Panc1 (cell line): ENCODE measurements at regions not wholly inside any gene's neighbourhood (a gene's known extent, or its start where the extent isn't known, plus 50 kb on each side); places are given as distances from the start of the nearest gene placed in this dataset.

ENCODE experiments used
- ATAC-seq: fragments of 200-7000 bp; cut with Tn5 transposase; 2 replicates; pipeline ENCODE4 v1.9.1; 2020; ENCODE audit warnings: mild to moderate bottlenecking, moderate library complexity
- BruUV-seq: library from RNA; stranded (reverse); fragments of 400-500 nt; replicated peaks from 2 replicates; lab custom pipeline; 2021; lab: Mats Ljungman, UMichigan
- CTCF ChIA-PET: fragments of 300-600 bp; sonication (Branson Sonifier 250); formaldehyde crosslinking; loops from one replicate; lab custom pipeline; 2022; ENCODE audit warnings: antibody characterized with exemption; lab: Charles Lee
- POLR2A ChIA-PET: fragments of 300-600 bp; sonication (Branson Sonifier 250); formaldehyde crosslinking; loops from one replicate; lab custom pipeline; 2022; ENCODE audit warnings: antibody characterized with exemption; lab: Charles Lee
- DNase-seq: peaks from one replicate; pipeline ENCODE4 v3.0.0-alpha.2; 2010; ENCODE audit warnings: low read depth, low spot score
- H3K27ac ChIP-seq: 2 replicates; pipeline ENCODE4 v1.5.1; 2011; ENCODE audit warnings: mild to moderate bottlenecking, low read length, inconsistent platforms
- H3K27me3 ChIP-seq: fragments of 200-500 bp; sonication (Bioruptor generic); 2 replicates; pipeline ENCODE4 v1.6.0; 2014; ENCODE audit warnings: low read length, inconsistent platforms; ENCODE audit not compliant: control insufficient read depth, insufficient read depth
- H3K36me3 ChIP-seq: fragments of 200-500 bp; sonication (Bioruptor generic); 2 replicates; pipeline ENCODE4 v1.5.1; 2014; ENCODE audit warnings: inconsistent platforms, mild to moderate bottlenecking, low read length, moderate library complexity; ENCODE audit not compliant: control insufficient read depth, insufficient read depth
- H3K4me1 ChIP-seq: 2 replicates; pipeline ENCODE4 v1.5.1; 2011; ENCODE audit warnings: inconsistent platforms, mild to moderate bottlenecking, low read length, moderate library complexity; ENCODE audit not compliant: control insufficient read depth, insufficient read depth
- H3K4me3 ChIP-seq, 2 experiments: 2 replicates each; pipeline ENCODE4 v1.5.1; 2011 to 2012; ENCODE audit warnings: low read depth in 2 of 2, low read length in 2 of 2, mild to moderate bottlenecking in 2 of 2, inconsistent platforms in 1 of 2, moderate library complexity in 1 of 2
- H3K9me3 ChIP-seq: fragments of 200-500 bp; sonication (Bioruptor generic); 2 replicates; pipeline ENCODE4 v1.5.1; 2014; ENCODE audit warnings: low read depth, mild to moderate bottlenecking, inconsistent platforms, low read length, moderate library complexity; ENCODE audit not compliant: control insufficient read depth, insufficient read depth
- CTCF ChIP-seq: fragments of 450-650 bp; IDR thresholded peaks from 2 replicates; pipeline ENCODE4 v1.5.1; 2017; ENCODE audit warnings: mild to moderate bottlenecking
- POLR2AphosphoS5 ChIP-seq: IDR thresholded peaks from 2 replicates; pipeline ENCODE4 v1.6.1; 2012; ENCODE audit warnings: mild to moderate bottlenecking, low read depth, low read length, moderate library complexity
- REST ChIP-seq, 2 experiments: IDR thresholded peaks; 2 replicates each; pipeline ENCODE4 v1.6.1; 2011 to 2012; ENCODE audit warnings: low read depth in 2 of 2, control low read depth in 1 of 2, low read length in 1 of 2, mild to moderate bottlenecking in 1 of 2, moderate library complexity in 1 of 2; ENCODE audit not compliant: insufficient read depth in 1 of 2
- SIN3A ChIP-seq: IDR thresholded peaks from 2 replicates; pipeline ENCODE4 v1.6.1; 2012; ENCODE audit warnings: low read depth, mild to moderate bottlenecking, low read length, moderate library complexity, borderline replicate concordance; ENCODE audit not compliant: insufficient read depth
- TCF7L2 ChIP-seq: IDR thresholded peaks from 2 replicates; pipeline ENCODE4 v1.6.1; 2011; ENCODE audit warnings: mild to moderate bottlenecking, low read depth, low read length, inconsistent platforms
- in situ Hi-C: cut with HindIII; loops from 2 replicates; pipeline ENCODE4 v1.10.0; 2016; ENCODE audit warnings: low sequenced_read_pairs, low pct_unique_long_range_greater_than_20kb
- intact Hi-C: fragments of 100-400 bp; cut with micrococcal nuclease; formaldehyde crosslinking; loops from one replicate; pipeline ENCODE4 v1.10.0; 2022; ENCODE audit not compliant: unreplicated experiment

GRCh38 chr10:9234191-9234590, 1179.7 kb downstream of the GATA3 start:
- no TSS peak for BruUV-seq
- Histone ChIP-seq H3K4me1 (no peaks in the 10 kb centered on the region), H3K27ac (no peak overlapping the region), H3K27me3 (no peaks in the 10 kb centered on the region), H3K4me3 (no peak overlapping the region), H3K9me3 (no peaks in the 10 kb centered on the region), H3K36me3 (no peaks in the 10 kb centered on the region)
- TF ChIP-seq POLR2AphosphoS5 (no peak), REST (IDR thresholded peaks at IDR 0.05; ENCODE audit: insufficient read depth in 1 of 2, low read depth in 2 of 2, low read length in 1 of 2) (no peak), SIN3A (no peak), CTCF (no peak), TCF7L2 (no peak)
- intact Hi-C loops (no loop called here), in situ Hi-C loops (no loop called here)
- ChIA-PET POLR2A (no interaction called here), CTCF (no interaction called here)
- no peak for DNase-seq
- no peak for ATAC-seq

GRCh38 chr10:9238041-9238440, 1183.6 kb downstream of the GATA3 start:
- in situ Hi-C loops: no loop called here
- intact Hi-C loops: no loop called here
- no TSS peak for BruUV-seq
- ATAC-seq (no peak), DNase-seq (no peak)
- ChIA-PET POLR2A (no interaction called here), CTCF (no interaction called here)
- Histone ChIP-seq H3K27ac (no peak overlapping the region), H3K27me3 (no peaks in the 10 kb centered on the region), H3K9me3 (no peaks in the 10 kb centered on the region), H3K36me3 (no peaks in the 10 kb centered on the region), H3K4me3 (no peak overlapping the region), H3K4me1 (no peaks in the 10 kb centered on the region)
- TF ChIP-seq POLR2AphosphoS5 (no peak), REST (IDR thresholded peaks at IDR 0.05; ENCODE audit: insufficient read depth in 1 of 2, low read depth in 2 of 2, low read length in 1 of 2) (no peak), SIN3A (no peak), TCF7L2 (no peak), CTCF (no peak)
